OCI-LY3 (cell line): ENCODE measurements at regions not wholly inside any gene's neighbourhood (a gene's known extent, or its start where the extent isn't known, plus 50 kb on each side); places are given as distances from the start of the nearest gene placed in this dataset.

Experiments used
- H2AFZ ChIP-seq: fragments of 200-600, 300-600 bp; shearing (Covaris generic); 2 replicates; pipeline ENCODE4 v1.6.0; 2014; ENCODE audit warnings: antibody characterized with exemption, low read depth, low read length
- H3K27ac ChIP-seq: fragments of 200-600, 300-600 bp; sonication (generic); 2 replicates; pipeline ENCODE4 v1.5.1; 2014; ENCODE audit warnings: mild to moderate bottlenecking, low read length, moderate library complexity, mixed read lengths
- H3K27me3 ChIP-seq: fragments of 200-600, 300-600 bp; sonication (generic); 2 replicates; pipeline ENCODE4 v1.6.1; 2014; ENCODE audit warnings: low read depth, low read length, mixed read lengths
- H3K36me3 ChIP-seq: fragments of 200-600, 300-600 bp; sonication (generic); replicated peaks from 2 replicates; pipeline ENCODE3; 2014; ENCODE audit warnings: low read depth, low read length, mixed read lengths
- H3K4me1 ChIP-seq: fragments of 300-600, 200-600 bp; sonication (generic); 2 replicates; pipeline ENCODE4 v1.6.1; 2014; ENCODE audit warnings: low read length, mixed read lengths
- H3K4me2 ChIP-seq: fragments of 200-600, 300-600 bp; sonication (generic); 2 replicates; pipeline ENCODE4 v1.6.1; 2014; ENCODE audit warnings: low read length, mixed read lengths
- H3K4me3 ChIP-seq: fragments of 300-600, 200-600 bp; sonication (generic); 2 replicates; pipeline ENCODE4 v1.5.1; 2014; ENCODE audit warnings: antibody characterized with exemption, mild to moderate bottlenecking, low read length, moderate library complexity
- H3K79me2 ChIP-seq: fragments of 300-600, 200-600 bp; shearing (Covaris generic); 2 replicates; pipeline ENCODE4 v1.6.1; 2014; ENCODE audit warnings: mild to moderate bottlenecking, low read length, mixed read lengths
- H3K9ac ChIP-seq: fragments of 300-600, 200-600 bp; shearing (Covaris generic); 2 replicates; pipeline ENCODE4 v1.6.0; 2014; ENCODE audit warnings: mild to moderate bottlenecking, low read length, moderate library complexity
- H3K9me3 ChIP-seq: fragments of 200-600, 300-600 bp; shearing (Covaris generic); 2 replicates; pipeline ENCODE4 v1.6.1; 2014; ENCODE audit warnings: low read length, mixed read lengths; ENCODE audit not compliant: insufficient read depth
- H4K20me1 ChIP-seq: fragments of 200-600, 300-600 bp; sonication (generic); 2 replicates; pipeline ENCODE4 v1.6.1; 2016; ENCODE audit warnings: low read length, mixed read lengths; ENCODE audit not compliant: insufficient read depth
- EZH2phosphoT487 ChIP-seq: fragments of 200-600 bp; shearing (Covaris generic); IDR thresholded peaks from 2 replicates; pipeline ENCODE4 v1.6.1; 2018; ENCODE audit warnings: antibody characterized with exemption, mixed run types, low read depth
- TF ChIP-seq, protein P1 (sequence below): fragments of 200-600, 300-600 bp; sonication (generic); IDR thresholded peaks from 2 replicates; pipeline ENCODE4 v1.5.1; 2014; ENCODE audit warnings: antibody characterized with exemption, low read length, low read depth

- no peaks in the 10 kb centered on the region for H4K20me1 ChIP-seq
- TF ChIP-seq, protein P1, sequence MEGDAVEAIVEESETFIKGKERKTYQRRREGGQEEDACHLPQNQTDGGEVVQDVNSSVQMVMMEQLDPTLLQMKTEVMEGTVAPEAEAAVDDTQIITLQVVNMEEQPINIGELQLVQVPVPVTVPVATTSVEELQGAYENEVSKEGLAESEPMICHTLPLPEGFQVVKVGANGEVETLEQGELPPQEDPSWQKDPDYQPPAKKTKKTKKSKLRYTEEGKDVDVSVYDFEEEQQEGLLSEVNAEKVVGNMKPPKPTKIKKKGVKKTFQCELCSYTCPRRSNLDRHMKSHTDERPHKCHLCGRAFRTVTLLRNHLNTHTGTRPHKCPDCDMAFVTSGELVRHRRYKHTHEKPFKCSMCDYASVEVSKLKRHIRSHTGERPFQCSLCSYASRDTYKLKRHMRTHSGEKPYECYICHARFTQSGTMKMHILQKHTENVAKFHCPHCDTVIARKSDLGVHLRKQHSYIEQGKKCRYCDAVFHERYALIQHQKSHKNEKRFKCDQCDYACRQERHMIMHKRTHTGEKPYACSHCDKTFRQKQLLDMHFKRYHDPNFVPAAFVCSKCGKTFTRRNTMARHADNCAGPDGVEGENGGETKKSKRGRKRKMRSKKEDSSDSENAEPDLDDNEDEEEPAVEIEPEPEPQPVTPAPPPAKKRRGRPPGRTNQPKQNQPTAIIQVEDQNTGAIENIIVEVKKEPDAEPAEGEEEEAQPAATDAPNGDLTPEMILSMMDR, result no peak
- TF ChIP-seq EZH2phosphoT487, result no peak
- no peaks in the 10 kb centered on the region for H3K79me2 ChIP-seq
- no peaks in the 10 kb centered on the region for H3K9me3 ChIP-seq
- H3K27ac ChIP-seq, result no peak overlapping the region
- no peaks in the 10 kb centered on the region for H3K4me1 ChIP-seq
- no peak overlapping the region for H2AFZ ChIP-seq
- H3K4me3 ChIP-seq, result no peak overlapping the region
- no peaks in the 10 kb centered on the region for H3K36me3 ChIP-seq
- no peak overlapping the region for H3K4me2 ChIP-seq
- no peaks in the 10 kb centered on the region for H3K27me3 ChIP-seq
- no peak overlapping the region for H3K9ac ChIP-seq
Measured at GRCh38 chr13:38618881-38619280, 68.0 kb upstream of the FREM2 start.

GRCh38 chr13:38620876-38621275 lies 66.0 kb upstream of the FREM2 start:
- H3K36me3 ChIP-seq, result no peaks in the 10 kb centered on the region
- H3K4me1 ChIP-seq, result no peaks in the 10 kb centered on the region
- H3K4me2 ChIP-seq, result no peak overlapping the region
- TF ChIP-seq, protein P1, result no peak
- no peak for TF ChIP-seq EZH2phosphoT487
- no peaks in the 10 kb centered on the region for H4K20me1 ChIP-seq
- H3K9me3 ChIP-seq, result no peaks in the 10 kb centered on the region
- no peaks in the 10 kb centered on the region for H3K79me2 ChIP-seq
- H3K9ac ChIP-seq, result no peak overlapping the region
- H2AFZ ChIP-seq, result no peak overlapping the region
- H3K4me3 ChIP-seq, result no peak overlapping the region
- no peak overlapping the region for H3K27ac ChIP-seq
- H3K27me3 ChIP-seq, result no peaks in the 10 kb centered on the region

DNA sequence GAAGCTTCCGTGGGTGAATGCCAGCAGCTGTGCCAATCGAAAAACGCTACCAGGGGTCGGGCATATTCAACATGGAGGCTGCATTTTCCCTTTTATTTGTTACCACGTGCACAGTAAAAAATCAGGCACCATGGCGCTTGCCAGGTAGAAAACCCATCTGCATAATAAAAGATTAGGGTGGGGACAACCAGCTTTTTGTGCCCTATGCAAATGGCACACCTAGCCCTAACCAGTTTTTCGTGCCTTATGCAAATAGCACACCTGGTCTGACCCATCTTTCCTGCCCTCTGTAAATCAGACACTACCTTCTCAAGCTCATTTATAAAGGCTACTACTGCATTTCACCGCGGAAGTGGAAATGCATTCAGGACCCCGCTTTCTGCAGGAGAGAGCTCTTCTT lies 62.1 kb upstream of the FREM2 start:
- Histone ChIP-seq H2AFZ (no peak overlapping the region), H3K4me1 (no peaks in the 10 kb centered on the region), H3K79me2 (no peaks in the 10 kb centered on the region), H3K9me3 (no peaks in the 10 kb centered on the region), H3K36me3 (no peaks in the 10 kb centered on the region), H3K4me2 (no peak overlapping the region), H3K9ac (no peak overlapping the region), H3K27ac (no peak overlapping the region), H4K20me1 (no peaks in the 10 kb centered on the region), H3K27me3 (no peaks in the 10 kb centered on the region), H3K4me3 (no peak overlapping the region)
- TF ChIP-seq EZH2phosphoT487, result no peak
- TF ChIP-seq, protein P1, result no peak

DNA sequence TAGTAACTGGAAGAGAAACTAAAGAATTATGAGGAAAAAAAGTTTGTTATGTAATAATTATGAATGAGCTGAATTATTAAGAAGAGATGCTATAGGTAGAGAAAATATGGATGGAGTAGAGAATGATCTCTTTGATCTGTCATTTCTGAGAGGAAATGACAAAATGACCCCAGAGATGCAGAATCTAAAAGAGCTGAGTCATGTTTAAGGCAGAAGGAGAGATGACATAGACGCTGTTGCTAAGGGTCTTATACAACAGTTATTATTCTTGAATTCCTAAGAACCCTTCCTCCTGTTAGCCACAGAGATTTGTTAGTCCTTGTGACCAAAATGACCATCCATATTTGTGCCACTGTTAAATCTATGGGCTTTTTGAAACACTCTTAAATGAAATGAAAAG lies 58.3 kb upstream of the FREM2 start:
- no peak overlapping the region for H3K9ac ChIP-seq
- TF ChIP-seq EZH2phosphoT487, result no peak
- TF ChIP-seq, protein P1, result no peak
- H3K27ac ChIP-seq, result no peak overlapping the region
- H3K4me1 ChIP-seq, result no peaks in the 10 kb centered on the region
- no peaks in the 10 kb centered on the region for H4K20me1 ChIP-seq
- H3K4me3 ChIP-seq, result no peak overlapping the region
- H3K79me2 ChIP-seq, result no peaks in the 10 kb centered on the region
- no peaks in the 10 kb centered on the region for H3K36me3 ChIP-seq
- H3K4me2 ChIP-seq, result no peak overlapping the region
- no peaks in the 10 kb centered on the region for H3K9me3 ChIP-seq
- H2AFZ ChIP-seq, result no peak overlapping the region
- H3K27me3 ChIP-seq, result no peaks in the 10 kb centered on the region
